ENCODE measurements at regions not wholly inside any gene's neighbourhood (a gene's known extent, or its start where the extent isn't known, plus 50 kb on each side); places are given as distances from the start of the nearest gene placed in this dataset.

DNA sequence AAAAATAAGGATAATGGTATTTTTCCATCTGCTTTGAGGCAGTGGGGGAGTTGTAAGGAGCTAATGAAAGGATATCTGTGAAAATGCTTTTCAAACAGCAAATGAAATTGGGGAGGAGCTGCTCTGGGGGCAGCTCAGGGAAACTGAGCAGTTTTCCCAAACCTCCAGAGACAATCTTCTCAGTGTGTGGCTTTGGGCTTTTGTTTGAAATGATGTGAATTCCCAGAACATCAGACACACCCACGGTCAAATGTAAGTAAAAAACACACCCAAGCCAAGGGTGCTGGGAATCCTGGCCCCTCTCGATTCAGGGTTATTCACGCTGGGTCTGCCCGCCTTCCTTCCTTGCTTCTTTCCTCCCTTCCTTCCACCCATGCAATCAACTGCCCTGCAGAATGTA is 512.6 kb downstream of the BNC2 start:
- TF ChIP-seq, protein P1, sequence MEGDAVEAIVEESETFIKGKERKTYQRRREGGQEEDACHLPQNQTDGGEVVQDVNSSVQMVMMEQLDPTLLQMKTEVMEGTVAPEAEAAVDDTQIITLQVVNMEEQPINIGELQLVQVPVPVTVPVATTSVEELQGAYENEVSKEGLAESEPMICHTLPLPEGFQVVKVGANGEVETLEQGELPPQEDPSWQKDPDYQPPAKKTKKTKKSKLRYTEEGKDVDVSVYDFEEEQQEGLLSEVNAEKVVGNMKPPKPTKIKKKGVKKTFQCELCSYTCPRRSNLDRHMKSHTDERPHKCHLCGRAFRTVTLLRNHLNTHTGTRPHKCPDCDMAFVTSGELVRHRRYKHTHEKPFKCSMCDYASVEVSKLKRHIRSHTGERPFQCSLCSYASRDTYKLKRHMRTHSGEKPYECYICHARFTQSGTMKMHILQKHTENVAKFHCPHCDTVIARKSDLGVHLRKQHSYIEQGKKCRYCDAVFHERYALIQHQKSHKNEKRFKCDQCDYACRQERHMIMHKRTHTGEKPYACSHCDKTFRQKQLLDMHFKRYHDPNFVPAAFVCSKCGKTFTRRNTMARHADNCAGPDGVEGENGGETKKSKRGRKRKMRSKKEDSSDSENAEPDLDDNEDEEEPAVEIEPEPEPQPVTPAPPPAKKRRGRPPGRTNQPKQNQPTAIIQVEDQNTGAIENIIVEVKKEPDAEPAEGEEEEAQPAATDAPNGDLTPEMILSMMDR (conservative IDR thresholded peaks at IDR 0.05): no peak
- TF ChIP-seq ZFX (IDR thresholded peaks at IDR 0.05): no peak
